GM19238 (cell line): ENCODE measurements at regions not wholly inside any gene's neighbourhood (a gene's known extent, or its start where the extent isn't known, plus 50 kb on each side); places are given as distances from the start of the nearest gene placed in this dataset.
"Not testable (repeated sequence)": the region's sequence is repeated elsewhere in the genome, so short reads cannot be mapped to it uniquely, and the experiment has no call there.

Source experiments
- DNase-seq: peaks from one replicate; pipeline ENCODE4 v3.0.0; 2011; ENCODE audit warnings: low spot score; ENCODE audit not compliant: insufficient read length

- no peak for DNase-seq
Measured at GRCh38 chrX:25503826-25504225, 488.1 kb upstream of the ARX start.

- no peak for DNase-seq
Measured at GRCh38 chrX:25507801-25508200, 492.0 kb upstream of the ARX start.

- no peak for DNase-seq
Measured at GRCh38 chrX:25519258-25519657, 503.5 kb upstream of the ARX start.

GRCh38 chrX:25522443-25523010 lies 506.8 kb upstream of the ARX start:
- DNase-seq, result not testable (repeated sequence)

GRCh38 chrX:25523574-25524540 lies 508.1 kb upstream of the ARX start:
- DNase-seq, result peak; percentile 0

- no peak for DNase-seq
Measured at GRCh38 chrX:25527156-25527555, 511.4 kb upstream of the ARX start.

- no peak for DNase-seq
Measured at GRCh38 chrX:25527596-25527995, 511.8 kb upstream of the ARX start.

GRCh38 chrX:25531096-25531495 lies 515.3 kb upstream of the ARX start:
- no peak for DNase-seq

- no peak for DNase-seq
Measured at GRCh38 chrX:25534091-25534490, 518.3 kb upstream of the ARX start.

- no peak for DNase-seq
Measured at GRCh38 chrX:25536307-25536970, 520.7 kb upstream of the ARX start.

- DNase-seq, result no peak
Measured at GRCh38 chrX:25537699-25538098, 521.9 kb upstream of the ARX start.

- DNase-seq, result no peak
Measured at GRCh38 chrX:25544641-25545040, 528.9 kb upstream of the ARX start.

GRCh38 chrX:25548811-25549210 lies 533.0 kb upstream of the ARX start:
- DNase-seq, result no peak

- DNase-seq, result no peak
Measured at GRCh38 chrX:25555521-25555920, 539.8 kb upstream of the ARX start.

GRCh38 chrX:25558137-25558536 lies 542.4 kb upstream of the ARX start:
- no peak for DNase-seq

GRCh38 chrX:25561190-25561589 lies 545.4 kb upstream of the ARX start:
- DNase-seq, result no peak

- no peak for DNase-seq
Measured at GRCh38 chrX:25573631-25574030, 557.9 kb upstream of the ARX start.

GRCh38 chrX:25596921-25597320 lies 541.2 kb upstream of the MAGEB18 start:
- DNase-seq, result no peak

- DNase-seq, result no peak
Measured at GRCh38 chrX:25597551-25597950, 540.6 kb upstream of the MAGEB18 start.

- no peak for DNase-seq
Measured at GRCh38 chrX:25599061-25599460, 539.1 kb upstream of the MAGEB18 start.

- DNase-seq, result no peak
Measured at GRCh38 chrX:25600776-25601175, 537.4 kb upstream of the MAGEB18 start.

GRCh38 chrX:25601323-25601722 lies 536.8 kb upstream of the MAGEB18 start:
- DNase-seq, result no peak
